ENCODE measurements at regions not wholly inside any gene's neighbourhood (a gene's known extent, or its start where the extent isn't known, plus 50 kb on each side); places are given as distances from the start of the nearest gene placed in this dataset.

DNA sequence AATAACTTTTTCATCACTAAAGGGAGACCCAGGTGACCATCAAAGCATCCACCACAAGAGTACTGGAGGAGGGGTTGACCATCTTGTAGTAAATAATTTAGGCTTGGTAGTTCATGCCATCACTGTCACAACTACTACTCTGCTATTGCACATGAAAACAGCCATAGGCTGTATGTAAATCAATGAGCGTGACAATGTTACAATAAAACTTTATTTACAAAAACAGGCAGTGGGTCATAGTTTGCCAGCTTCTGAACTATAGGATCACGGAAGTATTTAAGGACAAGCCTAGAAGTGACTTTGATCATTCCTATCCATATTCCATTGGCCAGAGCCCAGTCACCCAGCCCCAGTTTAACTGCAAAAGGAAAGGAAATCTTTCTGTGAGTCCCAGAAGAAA is 153.4 kb downstream of the NUAK1 start:
- DNase-seq: no peak

DNA sequence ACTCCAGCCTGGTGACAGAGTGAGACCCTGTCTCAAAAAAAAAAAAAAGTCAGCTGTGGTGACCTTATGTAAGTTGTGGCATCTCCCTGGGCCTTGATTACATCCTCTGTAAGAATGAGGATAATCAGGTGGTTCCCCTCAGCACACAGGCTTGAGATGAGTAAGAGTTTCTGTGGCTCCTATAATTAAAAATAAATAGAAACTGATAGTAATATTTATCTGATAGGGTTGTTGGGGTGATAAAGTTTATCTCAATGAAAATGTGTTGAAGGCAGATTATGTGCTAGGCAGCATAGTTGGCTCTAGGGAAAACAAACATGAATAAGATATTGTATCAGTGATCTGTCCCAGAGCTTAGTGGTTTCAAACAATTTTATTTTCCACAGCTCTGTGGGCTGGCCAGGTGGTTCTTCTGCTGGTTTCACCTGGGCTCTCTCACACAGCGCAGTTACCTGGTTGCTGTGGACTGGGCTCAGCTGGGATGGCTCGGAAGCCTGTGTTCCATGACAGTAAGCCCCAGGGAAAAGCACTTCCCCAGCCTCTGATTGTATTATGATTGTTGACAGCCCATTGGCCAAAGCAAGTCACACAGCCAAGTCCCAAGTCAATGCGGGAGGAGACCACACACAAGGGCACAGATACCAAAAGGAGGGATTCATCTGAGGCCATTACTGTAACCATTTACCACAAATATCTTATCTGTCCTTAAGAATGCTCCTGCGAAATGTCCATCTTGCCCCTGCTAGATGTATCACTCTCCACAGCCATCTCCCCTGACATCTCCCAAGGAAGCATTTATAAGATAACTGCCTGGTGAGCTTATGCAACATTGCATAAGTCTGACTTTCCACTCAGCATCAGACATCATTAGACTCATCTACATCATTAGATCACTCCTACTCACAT is 151.7 kb downstream of the NUAK1 start:
- H3K27ac ChIP-seq: no peak overlapping the region
- no peaks in the 10 kb centered on the region for H3K36me3 ChIP-seq
- TF ChIP-seq CTCF (IDR thresholded peaks at IDR 0.05; ENCODE audit: low read depth, low read length): no peak
- H3K27me3 ChIP-seq (ENCODE audit: insufficient read depth, low read depth, severe bottlenecking): no peaks in the 10 kb centered on the region
- H3K9me3 ChIP-seq (ENCODE audit: severe bottlenecking): no peaks in the 10 kb centered on the region
- no peak overlapping the region for H3K4me3 ChIP-seq (ENCODE audit: low read depth, low read length)
- DNase-seq: no peak

More for the DNA sequence above, 153.4 kb downstream of the NUAK1 start:
- no peak for TF ChIP-seq CTCF (IDR thresholded peaks at IDR 0.05; ENCODE audit: low read depth, low read length)
- Histone ChIP-seq H3K9me3 (ENCODE audit: severe bottlenecking) (no peaks in the 10 kb centered on the region), H3K36me3 (no peaks in the 10 kb centered on the region), H3K4me3 (ENCODE audit: low read depth, low read length) (no peak overlapping the region), H3K27ac (no peak overlapping the region), H3K27me3 (ENCODE audit: insufficient read depth, low read depth, severe bottlenecking) (no peaks in the 10 kb centered on the region)

DNA sequence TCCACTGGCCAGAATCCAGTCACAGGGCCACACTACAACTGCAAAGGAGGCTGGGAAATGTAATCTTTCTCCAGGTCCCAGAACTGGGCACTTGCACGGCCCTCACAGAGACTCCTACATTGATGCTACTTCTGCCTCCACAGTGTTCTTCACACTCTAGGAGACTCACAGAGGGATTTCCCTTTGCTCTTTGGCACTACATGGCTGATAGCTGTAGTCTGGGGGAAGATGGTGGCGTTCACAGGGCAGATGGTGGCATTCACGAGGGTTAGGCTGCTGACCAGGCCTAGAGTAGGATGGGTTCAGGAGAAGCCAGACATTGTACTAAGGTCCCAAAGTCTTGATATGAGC is 151.1 kb downstream of the NUAK1 start:
- no peak overlapping the region for H3K27ac ChIP-seq
- no peak for TF ChIP-seq CTCF (IDR thresholded peaks at IDR 0.05; ENCODE audit: low read depth, low read length)
- no peaks in the 10 kb centered on the region for H3K27me3 ChIP-seq (ENCODE audit: insufficient read depth, low read depth, severe bottlenecking)
- no peaks in the 10 kb centered on the region for H3K36me3 ChIP-seq
- no peaks in the 10 kb centered on the region for H3K9me3 ChIP-seq (ENCODE audit: severe bottlenecking)
- DNase-seq: no peak
- no peak overlapping the region for H3K4me3 ChIP-seq (ENCODE audit: low read depth, low read length)

GRCh38 chr12:105992849-105993740 is 145.7 kb downstream of the NUAK1 start:
- DNase-seq: no peak
- H3K4me3 ChIP-seq (ENCODE audit: low read depth, low read length): no peak overlapping the region
- H3K36me3 ChIP-seq: no peaks in the 10 kb centered on the region
- no peak for TF ChIP-seq CTCF (IDR thresholded peaks at IDR 0.05; ENCODE audit: low read depth, low read length)
- H3K27ac ChIP-seq: no peak overlapping the region
- no peaks in the 10 kb centered on the region for H3K9me3 ChIP-seq (ENCODE audit: severe bottlenecking)
- H3K27me3 ChIP-seq (ENCODE audit: insufficient read depth, low read depth, severe bottlenecking): no peaks in the 10 kb centered on the region

DNA sequence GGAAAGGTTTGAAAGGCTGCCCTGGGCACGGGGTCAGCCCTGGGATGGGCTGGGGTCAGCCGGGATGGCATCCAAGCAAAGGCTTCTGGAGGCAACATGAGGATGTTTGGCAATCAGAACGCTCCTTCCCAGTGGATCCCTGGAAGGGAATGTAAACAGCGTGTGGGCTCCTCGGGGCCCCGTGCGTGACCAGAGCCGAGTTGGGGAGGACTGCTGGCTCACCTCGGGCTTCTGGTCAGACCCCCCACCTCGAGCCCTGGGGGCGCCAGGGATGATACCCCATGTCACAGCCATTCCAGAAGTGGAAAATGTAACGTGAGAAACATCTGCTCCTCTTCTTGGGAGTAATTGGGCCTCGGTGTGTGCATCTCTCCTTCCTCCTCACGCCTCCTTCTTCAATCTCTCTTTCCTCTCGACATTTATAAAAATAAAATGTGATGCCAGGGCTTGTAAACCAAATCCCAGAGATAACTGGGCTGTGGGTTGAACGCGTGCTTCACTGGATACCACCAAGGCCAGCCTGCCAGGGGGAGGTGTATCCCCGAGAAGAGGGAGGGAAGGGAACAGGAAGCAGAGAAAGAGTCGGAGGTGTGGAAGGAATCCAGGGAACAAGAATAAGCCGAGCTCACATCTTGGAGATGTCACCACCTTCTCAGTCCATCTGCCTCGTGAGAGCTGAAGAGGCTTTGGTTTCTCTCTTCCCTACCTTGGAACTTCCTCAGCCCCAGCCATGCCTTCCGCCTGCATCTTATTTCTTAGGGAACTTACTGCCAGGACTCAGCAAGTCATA is 144.8 kb downstream of the NUAK1 start:
- Histone ChIP-seq H3K9me3 (ENCODE audit: severe bottlenecking) (no peaks in the 10 kb centered on the region), H3K4me3 (ENCODE audit: low read depth, low read length) (no peak overlapping the region), H3K27me3 (ENCODE audit: insufficient read depth, low read depth, severe bottlenecking) (no peaks in the 10 kb centered on the region), H3K27ac (no peak overlapping the region), H3K36me3 (no peaks in the 10 kb centered on the region)
- DNase-seq: no peak
- no peak for TF ChIP-seq CTCF (IDR thresholded peaks at IDR 0.05; ENCODE audit: low read depth, low read length)

All from WERI-Rb-1 (cell line).